Common myeloid progenitor, CD34-positive (primary cell): ENCODE measurements at regions not wholly inside any gene's neighbourhood (a gene's known extent, or its start where the extent isn't known, plus 50 kb on each side); places are given as distances from the start of the nearest gene placed in this dataset.

Source experiments
- CTCF ChIA-PET: fragments of 350-600 bp; sonication (Branson Sonifier 250); formaldehyde crosslinking; loops from one replicate; lab custom pipeline; 2021; ENCODE audit warnings: antibody characterized with exemption; lab: Charles Lee
- POLR2A ChIA-PET: fragments of 350-600 bp; sonication (Branson Sonifier 250); formaldehyde crosslinking; loops from one replicate; lab custom pipeline; 2021; ENCODE audit warnings: antibody characterized with exemption; lab: Charles Lee
- DNase-seq, 3 donors: peaks; one replicate each; pipeline versions ENCODE4 v3.0.0 to v3.0.0-alpha.2; 2013
- H3K27ac ChIP-seq, 2 experiments: 1 replicate in 1 of 2; 2 replicates in 1 of 2; pipeline ENCODE4 v1.7.0; 2013; ENCODE audit warnings: inconsistent platforms in 2 of 2, low read length in 2 of 2, mild to moderate bottlenecking in 2 of 2, low read depth in 1 of 2, moderate library complexity in 1 of 2; ENCODE audit not compliant: severe bottlenecking in 2 of 2, insufficient read depth in 1 of 2, poor library complexity in 1 of 2
- H3K27me3 ChIP-seq, 5 experiments: replicated peaks in 2 of 5; 1 replicate in 3 of 5; 2 replicates in 2 of 5; pipeline versions ENCODE4 v1.6.1 to v1.7.0; 2013; ENCODE audit warnings: low read length in 4 of 5, mild to moderate bottlenecking in 2 of 5, moderate library complexity in 2 of 5, inconsistent platforms in 1 of 5; ENCODE audit not compliant: insufficient read depth in 5 of 5, control insufficient read depth in 4 of 5
- H3K36me3 ChIP-seq, 4 experiments: 1 replicate in 2 of 4; 2 replicates in 2 of 4; pipeline versions ENCODE4 v1.6.1 to v1.7.0; 2013; ENCODE audit warnings: low read length in 3 of 4, control low read depth in 1 of 4, mild to moderate bottlenecking in 1 of 4; ENCODE audit not compliant: control insufficient read depth in 4 of 4, insufficient read depth in 4 of 4
- H3K4me1 ChIP-seq, 4 experiments: 1 replicate in 3 of 4; 2 replicates in 1 of 4; pipeline versions ENCODE4 v1.6.1 to v1.7.1; 2013; ENCODE audit warnings: low read length in 3 of 4, mild to moderate bottlenecking in 3 of 4, control low read depth in 1 of 4, inconsistent platforms in 1 of 4, moderate library complexity in 1 of 4; ENCODE audit not compliant: control insufficient read depth in 4 of 4, insufficient read depth in 4 of 4; ENCODE audit errors: control extremely low read depth in 1 of 4
- H3K4me3 ChIP-seq, 7 experiments: 1 replicate in 4 of 7; 2 replicates in 3 of 7; pipeline versions ENCODE4 v1.5.1 to v1.7.0; 2013; ENCODE audit warnings: mild to moderate bottlenecking in 7 of 7, low read length in 6 of 7, moderate library complexity in 6 of 7, inconsistent platforms in 2 of 7, low read depth in 2 of 7, control low read depth in 1 of 7; ENCODE audit not compliant: insufficient read depth in 4 of 7, control insufficient read depth in 1 of 7; ENCODE audit errors: extremely low read depth in 1 of 7
- H3K9me3 ChIP-seq, 5 experiments: 1 replicate in 4 of 5; 2 replicates in 1 of 5; pipeline versions ENCODE4 v1.6.1 to v1.7.1; 2013; ENCODE audit warnings: low read length in 4 of 5, mild to moderate bottlenecking in 2 of 5, inconsistent platforms in 1 of 5, low read depth in 1 of 5, moderate library complexity in 1 of 5; ENCODE audit not compliant: control insufficient read depth in 4 of 5, insufficient read depth in 2 of 5; ENCODE audit errors: control extremely low read depth in 1 of 5
- WGBS: methylation state at CpG from one replicate; pipeline ENCODE4 v1.1.5; 2013; ENCODE audit not compliant: insufficient coverage; 5-methylcytosine and 5-hydroxymethylcytosine counted together

GRCh38 chr4:153090670-153091385 lies 113.4 kb upstream of the TRIM2 start:
- Histone ChIP-seq H3K4me1 (no peaks in the 10 kb centered on the region), H3K27ac (no peak overlapping the region), H3K36me3 (no peaks in the 10 kb centered on the region), H3K9me3 (no peaks in the 10 kb centered on the region), H3K4me3 (no peak overlapping the region), H3K27me3 (no peaks in the 10 kb centered on the region)
- POLR2A ChIA-PET = interaction anchor here (0.6 kb wide), 1 partner anchor 37 kb away, joined by 4 read pairs; no protein-coding TSS in a partner anchor
- WGBS = 100% methylated on average over 6 of the region's 6 CpGs
- no peak for DNase-seq
- CTCF ChIA-PET = interaction anchor here (1.3 to 5.1 kb wide), 3 partner anchors 8 to 130 kb away, joined by 3 to 43 read pairs (median 4); no protein-coding TSS in a partner anchor

DNA sequence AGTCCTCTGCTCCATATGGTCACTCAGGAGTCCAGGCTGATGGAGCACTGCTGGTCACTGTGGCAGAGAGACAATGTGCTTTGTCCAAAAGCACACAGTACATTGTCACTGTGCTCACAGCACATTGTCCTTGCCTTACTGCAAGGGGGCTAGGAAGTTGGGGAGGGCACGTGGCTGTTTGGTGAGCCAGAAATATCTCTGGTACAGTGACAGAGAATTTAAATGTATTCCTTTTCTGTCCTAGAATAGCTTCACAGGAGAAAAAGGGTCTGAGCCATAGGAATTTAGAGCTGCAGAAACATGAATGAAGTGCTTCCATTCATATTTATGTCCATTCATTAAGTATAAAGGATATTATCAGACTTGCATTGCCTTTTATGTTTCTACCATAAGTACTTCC lies 110.8 kb upstream of the TRIM2 start:
- no peaks in the 10 kb centered on the region for H3K36me3 ChIP-seq
- no peaks in the 10 kb centered on the region for H3K27me3 ChIP-seq
- WGBS = no CpG with 5 or more reads among the region's 1 CpG
- CTCF ChIA-PET = interaction anchor here (0.9 to 1.6 kb wide), 2 partner anchors 8 to 11 kb away, joined by 5 to 6 read pairs; no protein-coding TSS in a partner anchor
- H3K9me3 ChIP-seq = no peaks in the 10 kb centered on the region
- H3K4me3 ChIP-seq = no peak overlapping the region
- DNase-seq = no peak
- no peak overlapping the region for H3K27ac ChIP-seq
- no peaks in the 10 kb centered on the region for H3K4me1 ChIP-seq
- POLR2A ChIA-PET = no interaction called here

DNA sequence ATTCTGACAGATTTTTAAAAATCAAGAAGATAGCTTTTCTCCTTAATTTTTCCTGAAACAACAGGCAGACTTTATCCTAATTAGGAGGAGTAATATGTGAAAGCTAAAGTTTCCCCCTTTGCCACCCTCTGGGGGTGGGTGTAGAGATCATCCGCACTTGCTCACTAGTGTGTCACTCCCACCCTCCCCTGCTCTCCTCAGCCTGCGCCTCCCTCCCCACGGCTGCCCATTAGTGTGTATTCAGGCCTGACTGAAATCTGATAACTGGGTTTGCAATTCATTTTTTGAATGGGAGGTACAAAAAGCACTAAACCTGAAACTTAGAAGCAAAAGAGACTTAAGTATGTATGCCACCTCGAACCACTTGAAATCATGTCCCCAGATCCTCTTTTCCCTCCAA lies 110.4 kb upstream of the TRIM2 start:
- Histone ChIP-seq H3K4me1 (no peaks in the 10 kb centered on the region), H3K27me3 (no peaks in the 10 kb centered on the region), H3K4me3 (no peak overlapping the region), H3K27ac (no peak overlapping the region), H3K9me3 (no peaks in the 10 kb centered on the region), H3K36me3 (no peaks in the 10 kb centered on the region)
- no peak for DNase-seq
- WGBS = 100% methylated on average over 1 of the region's 4 CpGs
- CTCF ChIA-PET = interaction anchor here (0.9 to 1.6 kb wide), 2 partner anchors 9 to 11 kb away, joined by 5 to 6 read pairs; no protein-coding TSS in a partner anchor
- POLR2A ChIA-PET = no interaction called here

- POLR2A ChIA-PET = no interaction called here
Observed at GRCh38 chr4:153094435-153094834, 109.8 kb upstream of the TRIM2 start.

DNA sequence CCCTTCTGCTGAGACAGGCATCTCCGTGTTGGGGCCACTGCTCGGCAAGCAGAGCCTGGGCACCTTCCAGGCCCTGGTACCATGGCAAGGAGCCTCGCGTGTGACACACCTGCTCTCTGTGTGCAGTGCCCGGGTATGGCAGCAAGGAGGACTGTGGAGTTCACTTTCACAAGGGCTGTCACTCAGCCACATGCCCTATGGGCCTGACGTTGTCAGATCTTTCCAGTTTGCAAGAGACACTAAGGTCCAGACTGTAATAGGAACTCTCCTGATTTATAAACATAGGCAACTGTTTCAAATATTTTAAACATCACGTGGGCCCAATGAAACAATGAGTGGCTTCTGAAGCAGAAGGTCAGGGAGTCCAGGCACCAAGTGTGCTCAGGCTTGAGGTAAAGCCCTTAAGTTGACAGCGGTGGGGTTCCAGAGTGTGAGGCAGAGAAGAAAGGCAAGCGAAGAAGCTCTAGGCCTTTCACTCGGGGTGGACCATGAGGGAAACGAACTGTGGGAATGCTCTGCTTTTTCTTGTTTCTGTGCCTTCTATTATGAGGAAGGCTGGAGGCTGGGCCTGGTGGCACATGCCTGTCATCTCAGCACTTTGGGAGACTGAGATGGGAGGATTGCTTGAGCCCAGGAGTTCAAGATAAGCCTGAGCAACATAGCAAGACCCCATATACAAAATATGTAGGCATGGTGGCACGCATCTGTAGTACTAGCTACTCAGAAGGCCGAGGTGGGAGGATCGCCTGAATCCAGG lies 108.6 kb upstream of the TRIM2 start:
- Histone ChIP-seq H3K4me3 (no peak overlapping the region), H3K36me3 (no peaks in the 10 kb centered on the region), H3K4me1 (no peaks in the 10 kb centered on the region), H3K27ac (no peak overlapping the region), H3K9me3 (no peaks in the 10 kb centered on the region), H3K27me3 (no peaks in the 10 kb centered on the region)
- WGBS = 97% methylated on average over 14 of the region's 14 CpGs
- POLR2A ChIA-PET = no interaction called here
- CTCF ChIA-PET = interaction anchor here (1.0 to 3.7 kb wide), 8 partner anchors 7 to 32 kb away, joined by 3 to 15 read pairs (median 6); no protein-coding TSS in a partner anchor
- DNase-seq = no peak

More at GRCh38 chr4:153094435-153094834, 109.8 kb upstream of the TRIM2 start:
- H3K9me3 ChIP-seq = no peaks in the 10 kb centered on the region
- no peak for DNase-seq
- CTCF ChIA-PET = interaction anchor here (1.6 kb wide), 1 partner anchor 9 kb away, joined by 5 read pairs; no protein-coding TSS in a partner anchor
- WGBS = 100% methylated on average over 1 of the region's 3 CpGs
- H3K4me1 ChIP-seq = no peaks in the 10 kb centered on the region
- no peak overlapping the region for H3K4me3 ChIP-seq
- no peaks in the 10 kb centered on the region for H3K27me3 ChIP-seq
- H3K36me3 ChIP-seq = no peaks in the 10 kb centered on the region
- H3K27ac ChIP-seq = no peak overlapping the region

DNA sequence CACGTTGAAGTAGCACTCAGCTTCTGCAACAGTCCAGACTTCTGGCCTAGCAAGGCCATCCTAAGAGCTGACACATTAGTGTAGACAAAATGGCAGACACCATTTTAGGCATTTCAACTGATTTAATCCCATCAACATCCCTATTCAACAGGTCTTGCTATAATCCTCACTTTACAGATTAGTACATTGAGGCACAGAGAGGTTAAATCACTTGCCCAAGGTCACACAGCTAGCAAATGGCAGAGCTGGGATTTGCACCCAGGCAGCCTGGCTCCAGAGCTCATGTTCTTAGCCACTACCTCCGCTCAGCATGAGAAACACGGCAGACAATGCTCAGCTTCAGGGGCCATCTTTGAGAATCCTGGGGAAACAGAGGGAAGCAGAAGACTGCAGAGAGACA lies 107.9 kb upstream of the TRIM2 start:
- H3K4me1 ChIP-seq = no peaks in the 10 kb centered on the region
- H3K27me3 ChIP-seq = no peaks in the 10 kb centered on the region
- no peak overlapping the region for H3K27ac ChIP-seq
- ChIA-PET POLR2A (no interaction called here), CTCF (interaction anchor here (1.1 to 3.7 kb wide), 8 partner anchors 8 to 245 kb away, joined by 3 to 15 read pairs (median 6); no protein-coding TSS in a partner anchor)
- WGBS = 100% methylated on average over 2 of the region's 3 CpGs
- H3K4me3 ChIP-seq = no peak overlapping the region
- H3K9me3 ChIP-seq = no peaks in the 10 kb centered on the region
- DNase-seq = no peak
- no peaks in the 10 kb centered on the region for H3K36me3 ChIP-seq
